Panc1 (cell line): ENCODE measurements at regions not wholly inside any gene's neighbourhood (a gene's known extent, or its start where the extent isn't known, plus 50 kb on each side); places are given as distances from the start of the nearest gene placed in this dataset.

Experiments used
- ATAC-seq: fragments of 200-7000 bp; cut with Tn5 transposase; 2 replicates; pipeline ENCODE4 v1.9.1; 2020; ENCODE audit warnings: mild to moderate bottlenecking, moderate library complexity
- BruUV-seq: library from RNA; stranded (reverse); fragments of 400-500 nt; replicated peaks from 2 replicates; lab custom pipeline; 2021; lab: Mats Ljungman, UMichigan
- CTCF ChIA-PET: fragments of 300-600 bp; sonication (Branson Sonifier 250); formaldehyde crosslinking; loops from one replicate; lab custom pipeline; 2022; ENCODE audit warnings: antibody characterized with exemption; lab: Charles Lee
- POLR2A ChIA-PET: fragments of 300-600 bp; sonication (Branson Sonifier 250); formaldehyde crosslinking; loops from one replicate; lab custom pipeline; 2022; ENCODE audit warnings: antibody characterized with exemption; lab: Charles Lee
- DNase-seq: peaks from one replicate; pipeline ENCODE4 v3.0.0-alpha.2; 2010; ENCODE audit warnings: low read depth, low spot score
- H3K27ac ChIP-seq: 2 replicates; pipeline ENCODE4 v1.5.1; 2011; ENCODE audit warnings: mild to moderate bottlenecking, low read length, inconsistent platforms
- H3K27me3 ChIP-seq: fragments of 200-500 bp; sonication (Bioruptor generic); 2 replicates; pipeline ENCODE4 v1.6.0; 2014; ENCODE audit warnings: low read length, inconsistent platforms; ENCODE audit not compliant: control insufficient read depth, insufficient read depth
- H3K36me3 ChIP-seq: fragments of 200-500 bp; sonication (Bioruptor generic); 2 replicates; pipeline ENCODE4 v1.5.1; 2014; ENCODE audit warnings: inconsistent platforms, mild to moderate bottlenecking, low read length, moderate library complexity; ENCODE audit not compliant: control insufficient read depth, insufficient read depth
- H3K4me1 ChIP-seq: 2 replicates; pipeline ENCODE4 v1.5.1; 2011; ENCODE audit warnings: inconsistent platforms, mild to moderate bottlenecking, low read length, moderate library complexity; ENCODE audit not compliant: control insufficient read depth, insufficient read depth
- H3K4me3 ChIP-seq, 2 experiments: 2 replicates each; pipeline ENCODE4 v1.5.1; 2011 to 2012; ENCODE audit warnings: low read depth in 2 of 2, low read length in 2 of 2, mild to moderate bottlenecking in 2 of 2, inconsistent platforms in 1 of 2, moderate library complexity in 1 of 2
- H3K9me3 ChIP-seq: fragments of 200-500 bp; sonication (Bioruptor generic); 2 replicates; pipeline ENCODE4 v1.5.1; 2014; ENCODE audit warnings: low read depth, mild to moderate bottlenecking, inconsistent platforms, low read length, moderate library complexity; ENCODE audit not compliant: control insufficient read depth, insufficient read depth
- POLR2AphosphoS5 ChIP-seq: IDR thresholded peaks from 2 replicates; pipeline ENCODE4 v1.6.1; 2012; ENCODE audit warnings: mild to moderate bottlenecking, low read depth, low read length, moderate library complexity
- SIN3A ChIP-seq: IDR thresholded peaks from 2 replicates; pipeline ENCODE4 v1.6.1; 2012; ENCODE audit warnings: low read depth, mild to moderate bottlenecking, low read length, moderate library complexity, borderline replicate concordance; ENCODE audit not compliant: insufficient read depth
- TCF7L2 ChIP-seq: IDR thresholded peaks from 2 replicates; pipeline ENCODE4 v1.6.1; 2011; ENCODE audit warnings: mild to moderate bottlenecking, low read depth, low read length, inconsistent platforms
- in situ Hi-C: cut with HindIII; loops from 2 replicates; pipeline ENCODE4 v1.10.0; 2016; ENCODE audit warnings: low sequenced_read_pairs, low pct_unique_long_range_greater_than_20kb
- intact Hi-C: fragments of 100-400 bp; cut with micrococcal nuclease; formaldehyde crosslinking; loops from one replicate; pipeline ENCODE4 v1.10.0; 2022; ENCODE audit not compliant: unreplicated experiment
- TF ChIP-seq, protein P1 (sequence below): fragments of 450-650 bp; IDR thresholded peaks from 2 replicates; pipeline ENCODE4 v1.5.1; 2017; ENCODE audit warnings: mild to moderate bottlenecking
- TF ChIP-seq, protein P2 (sequence below), 2 experiments: IDR thresholded peaks; 2 replicates each; pipeline ENCODE4 v1.6.1; 2011 to 2012; ENCODE audit warnings: low read depth in 2 of 2, control low read depth in 1 of 2, low read length in 1 of 2, mild to moderate bottlenecking in 1 of 2, moderate library complexity in 1 of 2; ENCODE audit not compliant: insufficient read depth in 1 of 2

- in situ Hi-C loops, result no loop called here
- Histone ChIP-seq H3K36me3 (no peaks in the 10 kb centered on the region), H3K27me3 (peaks cover 23% of the 10 kb centered on the region), H3K27ac (no peak overlapping the region), H3K4me1 (no peaks in the 10 kb centered on the region), H3K4me3 (no peak overlapping the region), H3K9me3 (no peaks in the 10 kb centered on the region)
- ATAC-seq, result no peak
- no peak for DNase-seq
- BruUV-seq, result no TSS peak
- ChIA-PET CTCF (no interaction called here), POLR2A (no interaction called here)
- TF ChIP-seq SIN3A, result no peak
- TF ChIP-seq, protein P1, sequence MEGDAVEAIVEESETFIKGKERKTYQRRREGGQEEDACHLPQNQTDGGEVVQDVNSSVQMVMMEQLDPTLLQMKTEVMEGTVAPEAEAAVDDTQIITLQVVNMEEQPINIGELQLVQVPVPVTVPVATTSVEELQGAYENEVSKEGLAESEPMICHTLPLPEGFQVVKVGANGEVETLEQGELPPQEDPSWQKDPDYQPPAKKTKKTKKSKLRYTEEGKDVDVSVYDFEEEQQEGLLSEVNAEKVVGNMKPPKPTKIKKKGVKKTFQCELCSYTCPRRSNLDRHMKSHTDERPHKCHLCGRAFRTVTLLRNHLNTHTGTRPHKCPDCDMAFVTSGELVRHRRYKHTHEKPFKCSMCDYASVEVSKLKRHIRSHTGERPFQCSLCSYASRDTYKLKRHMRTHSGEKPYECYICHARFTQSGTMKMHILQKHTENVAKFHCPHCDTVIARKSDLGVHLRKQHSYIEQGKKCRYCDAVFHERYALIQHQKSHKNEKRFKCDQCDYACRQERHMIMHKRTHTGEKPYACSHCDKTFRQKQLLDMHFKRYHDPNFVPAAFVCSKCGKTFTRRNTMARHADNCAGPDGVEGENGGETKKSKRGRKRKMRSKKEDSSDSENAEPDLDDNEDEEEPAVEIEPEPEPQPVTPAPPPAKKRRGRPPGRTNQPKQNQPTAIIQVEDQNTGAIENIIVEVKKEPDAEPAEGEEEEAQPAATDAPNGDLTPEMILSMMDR, result no peak
- TF ChIP-seq TCF7L2, result no peak
- no peak for TF ChIP-seq POLR2AphosphoS5
- intact Hi-C loops, result no loop called here
These were observed 308.0 kb downstream of the RRAGC start for GRCh38 chr1:38551318-38552307.

GRCh38 chr1:38549191-38549590, 310.4 kb downstream of the RRAGC start:
- DNase-seq (no peak), ATAC-seq (no peak)
- no peaks in the 10 kb centered on the region for H3K4me1 ChIP-seq
- no TSS peak for BruUV-seq
- POLR2A ChIA-PET, result no interaction called here
- CTCF ChIA-PET, result no interaction called here
- no peaks in the 10 kb centered on the region for H3K36me3 ChIP-seq
- H3K27ac ChIP-seq, result no peak overlapping the region
- H3K27me3 ChIP-seq, result peaks cover 24% of the 10 kb centered on the region
- no peaks in the 10 kb centered on the region for H3K9me3 ChIP-seq
- H3K4me3 ChIP-seq, result no peak overlapping the region
- intact Hi-C loops (no loop called here), in situ Hi-C loops (no loop called here)
- TF ChIP-seq, protein P1, result no peak
- TF ChIP-seq, protein P2, sequence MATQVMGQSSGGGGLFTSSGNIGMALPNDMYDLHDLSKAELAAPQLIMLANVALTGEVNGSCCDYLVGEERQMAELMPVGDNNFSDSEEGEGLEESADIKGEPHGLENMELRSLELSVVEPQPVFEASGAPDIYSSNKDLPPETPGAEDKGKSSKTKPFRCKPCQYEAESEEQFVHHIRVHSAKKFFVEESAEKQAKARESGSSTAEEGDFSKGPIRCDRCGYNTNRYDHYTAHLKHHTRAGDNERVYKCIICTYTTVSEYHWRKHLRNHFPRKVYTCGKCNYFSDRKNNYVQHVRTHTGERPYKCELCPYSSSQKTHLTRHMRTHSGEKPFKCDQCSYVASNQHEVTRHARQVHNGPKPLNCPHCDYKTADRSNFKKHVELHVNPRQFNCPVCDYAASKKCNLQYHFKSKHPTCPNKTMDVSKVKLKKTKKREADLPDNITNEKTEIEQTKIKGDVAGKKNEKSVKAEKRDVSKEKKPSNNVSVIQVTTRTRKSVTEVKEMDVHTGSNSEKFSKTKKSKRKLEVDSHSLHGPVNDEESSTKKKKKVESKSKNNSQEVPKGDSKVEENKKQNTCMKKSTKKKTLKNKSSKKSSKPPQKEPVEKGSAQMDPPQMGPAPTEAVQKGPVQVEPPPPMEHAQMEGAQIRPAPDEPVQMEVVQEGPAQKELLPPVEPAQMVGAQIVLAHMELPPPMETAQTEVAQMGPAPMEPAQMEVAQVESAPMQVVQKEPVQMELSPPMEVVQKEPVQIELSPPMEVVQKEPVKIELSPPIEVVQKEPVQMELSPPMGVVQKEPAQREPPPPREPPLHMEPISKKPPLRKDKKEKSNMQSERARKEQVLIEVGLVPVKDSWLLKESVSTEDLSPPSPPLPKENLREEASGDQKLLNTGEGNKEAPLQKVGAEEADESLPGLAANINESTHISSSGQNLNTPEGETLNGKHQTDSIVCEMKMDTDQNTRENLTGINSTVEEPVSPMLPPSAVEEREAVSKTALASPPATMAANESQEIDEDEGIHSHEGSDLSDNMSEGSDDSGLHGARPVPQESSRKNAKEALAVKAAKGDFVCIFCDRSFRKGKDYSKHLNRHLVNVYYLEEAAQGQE (IDR thresholded peaks at IDR 0.05; ENCODE audit: insufficient read depth in 1 of 2, low read depth in 2 of 2, low read length in 1 of 2), result no peak
- TF ChIP-seq POLR2AphosphoS5 (no peak), SIN3A (no peak), TCF7L2 (no peak)
